ENCODE measurements at regions not wholly inside any gene's neighbourhood (a gene's known extent, or its start where the extent isn't known, plus 50 kb on each side); places are given as distances from the start of the nearest gene placed in this dataset.
A peak's percentile ranks its signal among the peaks of the same experiment; 100 is the strongest.
"Not testable (repeated sequence)": the region's sequence is repeated elsewhere in the genome, so short reads cannot be mapped to it uniquely, and the experiment has no call there.

- DNase-seq (no peak), ATAC-seq (no peak)
- intact Hi-C loops (cut with DNase I) = no loop called here
- Histone ChIP-seq H3K27me3 (no peaks in the 10 kb centered on the region), H3K4me3 (no peak overlapping the region), H3K9me3 (peaks cover 0 to 5% (median 0%) of the 10 kb centered on the region in 12 donors), H3K4me1 (no peaks in the 10 kb centered on the region), H3K27ac (no peak overlapping the region), H3K36me3 (no peaks in the 10 kb centered on the region)
- no peak for TF ChIP-seq CTCF (IDR thresholded peaks at IDR 0.05)
- no peak for TF ChIP-seq POLR2A (IDR thresholded peaks at IDR 0.05)
- 96 to 98% (median 97%) methylated on average over 5 of the region's 5 CpGs for WGBS, 4 donors
Observed at GRCh38 chr2:8345200-8345599, 336.7 kb upstream of the ID2 start.

GRCh38 chr2:8346208-8346607 is 335.6 kb upstream of the ID2 start:
- H3K27me3 ChIP-seq = no peaks in the 10 kb centered on the region
- no peak for DNase-seq
- peak overlapping the region in 1 of 12 donors; percentile 32 for H3K27ac ChIP-seq
- ATAC-seq = no peak
- no peaks in the 10 kb centered on the region for H3K4me1 ChIP-seq
- H3K36me3 ChIP-seq = no peaks in the 10 kb centered on the region
- no peak overlapping the region for H3K4me3 ChIP-seq
- no peak for TF ChIP-seq CTCF (IDR thresholded peaks at IDR 0.05)
- no peak for TF ChIP-seq POLR2A (IDR thresholded peaks at IDR 0.05)
- H3K9me3 ChIP-seq = no peaks in the 10 kb centered on the region
- intact Hi-C loops (cut with DNase I) = no loop called here
- 81 to 85% (median 82%) methylated on average over 7 of the region's 7 CpGs for WGBS, 4 donors

GRCh38 chr2:8346706-8347430 is 335.0 kb upstream of the ID2 start:
- no peak for ATAC-seq
- WGBS, 4 donors = 89 to 95% (median 92%) methylated on average over 5 of the region's 5 CpGs
- intact Hi-C loops (cut with DNase I) = no loop called here

GRCh38 chr2:8348911-8349310 is 332.9 kb upstream of the ID2 start:
- ATAC-seq; H3K36me3 ChIP-seq; H3K27ac ChIP-seq; H3K4me1 ChIP-seq; H3K9me3 ChIP-seq; H3K4me3 ChIP-seq; intact Hi-C loops (cut with DNase I); DNase-seq; H3K27me3 ChIP-seq: not testable (repeated sequence)
- WGBS, 4 donors = 82 to 98% (median 90%) methylated on average over 4 of the region's 4 CpGs

More at GRCh38 chr2:8346706-8347430, 335.0 kb upstream of the ID2 start:
- Histone ChIP-seq H3K4me1 (no peaks in the 10 kb centered on the region), H3K36me3 (no peaks in the 10 kb centered on the region), H3K9me3 (no peaks in the 10 kb centered on the region), H3K27ac (no peak overlapping the region), H3K4me3 (no peak overlapping the region), H3K27me3 (no peaks in the 10 kb centered on the region)
- no peak for DNase-seq
- no peak for TF ChIP-seq CTCF (IDR thresholded peaks at IDR 0.05)
- no peak for TF ChIP-seq POLR2A (IDR thresholded peaks at IDR 0.05)

- intact Hi-C loops (cut with DNase I) = no loop called here
- Histone ChIP-seq H3K4me3 (no peak overlapping the region), H3K27ac (no peak overlapping the region), H3K36me3 (no peaks in the 10 kb centered on the region), H3K9me3 (peaks cover 0 to 13% (median 0%) of the 10 kb centered on the region in 12 donors), H3K27me3 (no peaks in the 10 kb centered on the region), H3K4me1 (no peaks in the 10 kb centered on the region)
- WGBS, 4 donors = 89 to 96% (median 93%) methylated on average over 4 of the region's 4 CpGs
- no peak for TF ChIP-seq CTCF (IDR thresholded peaks at IDR 0.05)
- no peak for TF ChIP-seq POLR2A (IDR thresholded peaks at IDR 0.05)
- DNase-seq (no peak), ATAC-seq (no peak)
Observed at GRCh38 chr2:8352296-8352695, 329.6 kb upstream of the ID2 start.

Measured in heart left ventricle (tissue), 16 donors.